Neural progenitor cell (in vitro differentiated cells): ENCODE measurements at regions not wholly inside any gene's neighbourhood (a gene's known extent, or its start where the extent isn't known, plus 50 kb on each side); places are given as distances from the start of the nearest gene placed in this dataset.

ENCODE experiments used
- DNase-seq: peaks from one replicate; pipeline ENCODE4 v3.0.0-alpha.2; 2016; ENCODE audit warnings: low spot score
- H2AFZ ChIP-seq: fragments of 200-600 bp; sonication (generic); replicated peaks from 2 replicates; pipeline ENCODE4 v1.6.1; 2016; ENCODE audit warnings: antibody characterized with exemption
- H3F3A ChIP-seq: fragments of 200-600 bp; sonication (generic); 2 replicates; pipeline ENCODE4 v1.6.1; 2016; ENCODE audit warnings: antibody characterized with exemption, low read depth
- H3K27ac ChIP-seq: fragments of 200-600 bp; sonication (generic); 2 replicates; pipeline ENCODE4 v1.5.1; 2016; ENCODE audit warnings: mild to moderate bottlenecking
- H3K27me3 ChIP-seq: fragments of 200-600 bp; sonication (generic); 2 replicates; pipeline ENCODE4 v1.6.1; 2016; ENCODE audit warnings: mild to moderate bottlenecking, moderate library complexity
- H3K36me3 ChIP-seq: fragments of 200-600 bp; sonication (generic); 2 replicates; pipeline ENCODE4 v1.5.1; 2016
- H3K4me1 ChIP-seq: fragments of 200-600 bp; sonication (generic); 2 replicates; pipeline ENCODE4 v1.6.1; 2016; ENCODE audit warnings: mixed run types
- H3K4me2 ChIP-seq: fragments of 200-600 bp; sonication (generic); 2 replicates; pipeline ENCODE4 v1.6.1; 2016
- H3K4me3 ChIP-seq: fragments of 200-600 bp; sonication (generic); 2 replicates; pipeline ENCODE4 v1.5.1; 2016
- H3K79me2 ChIP-seq: fragments of 200-600 bp; sonication (generic); 2 replicates; pipeline ENCODE4 v1.6.1; 2016; ENCODE audit warnings: low read depth
- H3K9ac ChIP-seq: fragments of 200-600 bp; sonication (generic); 2 replicates; pipeline ENCODE4 v1.6.1; 2016
- H3K9me3 ChIP-seq: fragments of 200-600 bp; sonication (generic); 2 replicates; pipeline ENCODE4 v1.5.1; 2016; ENCODE audit warnings: low read depth
- H4K20me1 ChIP-seq: fragments of 200-600 bp; sonication (generic); 2 replicates; pipeline ENCODE4 v1.6.1; 2016; ENCODE audit warnings: low read depth
- H3K27ac Mint-ChIP-seq: 3 replicates; pipeline ENCODE4 v1.8.0; 2021; ENCODE audit warnings: mixed read lengths
- H3K27me3 Mint-ChIP-seq: 2 replicates; pipeline ENCODE4 v1.8.0; 2022; ENCODE audit warnings: low read depth, mild to moderate bottlenecking, inconsistent platforms, moderate library complexity, mixed read lengths; ENCODE audit not compliant: insufficient read depth
- H3K36me3 Mint-ChIP-seq: 3 replicates; pipeline ENCODE4 v1.8.0; 2021; ENCODE audit warnings: mixed read lengths
- H3K4me1 Mint-ChIP-seq: 3 replicates; pipeline ENCODE4 v1.8.0; 2021; ENCODE audit warnings: mixed read lengths
- H3K4me3 Mint-ChIP-seq: 3 replicates; pipeline ENCODE4 v1.8.0; 2021; ENCODE audit warnings: mild to moderate bottlenecking, moderate library complexity, mixed read lengths
- H3K9me3 Mint-ChIP-seq: 3 replicates; pipeline ENCODE4 v1.8.0; 2020; ENCODE audit warnings: mixed read lengths
- EZH2 ChIP-seq: fragments of 200-600 bp; sonication (generic); IDR thresholded peaks from 2 replicates; pipeline ENCODE4 v1.6.1; 2017; ENCODE audit warnings: antibody characterized with exemption, mild to moderate bottlenecking, moderate library complexity
- EZH2phosphoT487 ChIP-seq: fragments of 200-600 bp; sonication (generic); IDR thresholded peaks from 2 replicates; pipeline ENCODE4 v1.6.1; 2017; ENCODE audit warnings: antibody characterized with exemption
- TF ChIP-seq, protein P1 (sequence below): fragments of 200-600 bp; sonication (generic); IDR thresholded peaks from 2 replicates; pipeline ENCODE4 v1.5.1; 2017; ENCODE audit warnings: antibody characterized with exemption, mild to moderate bottlenecking

DNA sequence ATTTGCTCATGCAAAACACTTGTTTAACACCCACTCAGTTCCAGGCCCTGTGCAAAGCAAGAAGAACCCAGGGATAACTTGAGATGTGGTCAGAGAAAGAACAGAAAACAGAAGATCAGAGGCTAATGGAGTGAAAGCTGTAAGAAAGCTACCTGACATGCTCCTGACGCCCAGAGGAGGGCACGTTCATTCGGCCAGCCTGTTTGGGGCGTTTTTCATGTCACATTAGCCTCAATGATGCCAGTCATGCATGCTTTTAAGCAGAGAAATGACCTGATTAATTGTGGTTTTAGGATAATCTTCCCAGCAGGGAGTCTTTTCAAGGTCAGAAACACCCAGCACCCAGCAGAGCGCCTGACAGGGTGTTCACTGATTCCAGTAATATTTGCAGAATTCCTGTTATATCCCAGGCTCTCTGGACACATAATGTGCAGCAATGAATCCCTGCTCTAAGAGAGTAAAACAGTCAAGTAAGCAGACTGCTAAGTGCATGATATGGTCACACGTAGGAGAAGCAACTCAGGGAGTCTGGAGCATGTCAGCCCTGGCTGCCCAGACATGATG is 320.0 kb downstream of the LRATD1 start:
- no peak overlapping the region for H2AFZ ChIP-seq
- H3K27ac ChIP-seq: no peak overlapping the region
- Mint-ChIP-seq H3K4me3 (no peak overlapping the region), H3K27ac (no peak overlapping the region), H3K27me3 (peaks cover 3% of the 10 kb centered on the region), H3K4me1 (peaks cover 5% of the 10 kb centered on the region), H3K9me3 (no peaks in the 10 kb centered on the region), H3K36me3 (no peaks in the 10 kb centered on the region)
- H3K9ac ChIP-seq: no peak overlapping the region
- no peaks in the 10 kb centered on the region for H3K79me2 ChIP-seq
- no peaks in the 10 kb centered on the region for H3K27me3 ChIP-seq
- H3K36me3 ChIP-seq: no peaks in the 10 kb centered on the region
- TF ChIP-seq EZH2: no peak
- TF ChIP-seq, protein P1, sequence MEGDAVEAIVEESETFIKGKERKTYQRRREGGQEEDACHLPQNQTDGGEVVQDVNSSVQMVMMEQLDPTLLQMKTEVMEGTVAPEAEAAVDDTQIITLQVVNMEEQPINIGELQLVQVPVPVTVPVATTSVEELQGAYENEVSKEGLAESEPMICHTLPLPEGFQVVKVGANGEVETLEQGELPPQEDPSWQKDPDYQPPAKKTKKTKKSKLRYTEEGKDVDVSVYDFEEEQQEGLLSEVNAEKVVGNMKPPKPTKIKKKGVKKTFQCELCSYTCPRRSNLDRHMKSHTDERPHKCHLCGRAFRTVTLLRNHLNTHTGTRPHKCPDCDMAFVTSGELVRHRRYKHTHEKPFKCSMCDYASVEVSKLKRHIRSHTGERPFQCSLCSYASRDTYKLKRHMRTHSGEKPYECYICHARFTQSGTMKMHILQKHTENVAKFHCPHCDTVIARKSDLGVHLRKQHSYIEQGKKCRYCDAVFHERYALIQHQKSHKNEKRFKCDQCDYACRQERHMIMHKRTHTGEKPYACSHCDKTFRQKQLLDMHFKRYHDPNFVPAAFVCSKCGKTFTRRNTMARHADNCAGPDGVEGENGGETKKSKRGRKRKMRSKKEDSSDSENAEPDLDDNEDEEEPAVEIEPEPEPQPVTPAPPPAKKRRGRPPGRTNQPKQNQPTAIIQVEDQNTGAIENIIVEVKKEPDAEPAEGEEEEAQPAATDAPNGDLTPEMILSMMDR: no peak
- no peak for TF ChIP-seq EZH2phosphoT487
- no peaks in the 10 kb centered on the region for H4K20me1 ChIP-seq
- no peak overlapping the region for H3K4me2 ChIP-seq
- no peaks in the 10 kb centered on the region for H3F3A ChIP-seq
- no peak for DNase-seq
- H3K4me3 ChIP-seq: no peak overlapping the region
- H3K4me1 ChIP-seq: no peaks in the 10 kb centered on the region
- H3K9me3 ChIP-seq: no peaks in the 10 kb centered on the region

DNA sequence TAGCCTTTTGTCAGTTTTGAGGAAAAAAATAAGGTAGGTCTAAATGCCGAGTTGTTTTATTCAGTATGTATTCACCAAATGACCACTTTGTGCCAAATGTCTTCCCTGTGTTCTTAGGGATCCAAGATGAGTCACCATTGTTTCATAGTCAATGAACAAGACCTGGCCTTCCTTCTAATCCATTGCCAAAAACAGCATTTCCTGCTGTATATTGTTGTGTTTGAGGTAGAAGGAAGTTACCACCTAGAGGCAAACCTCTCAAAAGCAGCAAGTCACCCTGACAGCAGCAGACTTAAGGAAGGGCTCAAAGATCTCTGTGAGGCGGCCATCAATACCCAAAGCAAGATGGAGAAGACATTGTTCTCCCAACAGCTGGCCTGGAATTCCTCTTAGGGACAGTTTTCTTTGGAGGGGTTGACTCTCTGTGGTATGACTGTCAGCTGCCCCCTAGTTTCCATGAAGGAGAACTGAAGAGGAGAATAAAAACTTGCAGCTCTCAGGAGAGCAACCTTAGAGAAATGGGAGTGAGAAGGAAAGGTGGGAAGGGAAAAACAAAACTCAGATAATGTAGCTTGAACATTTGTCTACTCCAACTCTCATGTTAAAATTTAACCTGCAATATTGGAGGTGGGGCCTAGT is 328.3 kb downstream of the LRATD1 start:
- Histone ChIP-seq H4K20me1 (no peaks in the 10 kb centered on the region), H3K9me3 (no peaks in the 10 kb centered on the region), H3K4me1 (no peaks in the 10 kb centered on the region), H3K4me2 (no peak overlapping the region), H2AFZ (no peak overlapping the region), H3K9ac (no peak overlapping the region), H3K27me3 (no peaks in the 10 kb centered on the region), H3K4me3 (no peak overlapping the region), H3K79me2 (no peaks in the 10 kb centered on the region), H3K36me3 (no peaks in the 10 kb centered on the region), H3F3A (no peaks in the 10 kb centered on the region), H3K27ac (no peak overlapping the region)
- Mint-ChIP-seq H3K4me3 (no peak overlapping the region), H3K27ac (no peak overlapping the region), H3K4me1 (no peaks in the 10 kb centered on the region), H3K9me3 (no peaks in the 10 kb centered on the region), H3K27me3 (peaks cover 6% of the 10 kb centered on the region), H3K36me3 (no peaks in the 10 kb centered on the region)
- DNase-seq: no peak
- TF ChIP-seq, protein P1: no peak
- TF ChIP-seq EZH2phosphoT487 (no peak), EZH2 (no peak)

DNA sequence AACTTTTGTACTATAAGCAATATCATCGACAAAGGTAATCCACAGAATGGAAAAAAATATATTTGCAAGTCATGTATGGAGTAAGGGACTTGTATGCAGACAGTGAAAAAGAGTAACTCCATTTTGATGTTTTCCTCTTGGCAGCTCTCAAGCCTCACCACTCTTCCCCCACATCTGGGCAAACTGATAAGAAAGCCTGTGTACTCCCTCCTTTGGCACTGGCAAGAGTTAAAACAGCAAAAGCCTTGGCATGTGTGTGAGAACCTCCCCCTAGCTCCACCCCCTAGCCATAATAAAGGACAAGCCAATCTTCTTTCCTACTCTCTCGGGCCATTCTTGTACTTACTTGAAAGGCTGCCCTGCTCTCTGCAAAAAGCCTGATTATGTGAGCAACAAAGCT is 335.2 kb downstream of the LRATD1 start:
- Histone ChIP-seq H4K20me1 (no peaks in the 10 kb centered on the region), H2AFZ (peak overlapping the region; percentile 22), H3K9me3 (no peaks in the 10 kb centered on the region), H3K4me3 (no peak overlapping the region), H3K4me2 (no peak overlapping the region), H3K27me3 (no peaks in the 10 kb centered on the region), H3F3A (no peaks in the 10 kb centered on the region), H3K36me3 (no peaks in the 10 kb centered on the region), H3K79me2 (no peaks in the 10 kb centered on the region), H3K4me1 (peaks cover 4% of the 10 kb centered on the region), H3K9ac (no peak overlapping the region), H3K27ac (no peak overlapping the region)
- TF ChIP-seq EZH2: no peak
- no peak for TF ChIP-seq EZH2phosphoT487
- TF ChIP-seq, protein P1: no peak
- peaks cover 3% of the 10 kb centered on the region for H3K27me3 Mint-ChIP-seq
- no peaks in the 10 kb centered on the region for H3K36me3 Mint-ChIP-seq
- H3K4me3 Mint-ChIP-seq: no peak overlapping the region
- no peaks in the 10 kb centered on the region for H3K4me1 Mint-ChIP-seq
- DNase-seq: peak; percentile 24
- H3K27ac Mint-ChIP-seq: no peak overlapping the region
- no peaks in the 10 kb centered on the region for H3K9me3 Mint-ChIP-seq
